Uterus (tissue), 3 donors: ENCODE measurements at regions not wholly inside any gene's neighbourhood (a gene's known extent, or its start where the extent isn't known, plus 50 kb on each side); places are given as distances from the start of the nearest gene placed in this dataset.

Source experiments
- DNase-seq, 2 donors: peaks; one replicate each; pipeline ENCODE4 v3.0.0-alpha.2; 2019 to 2020
- H3K27ac ChIP-seq, 2 donors: fragments of 200-600 bp; sonication (generic); 1 replicate in 1 of 2; 2 replicates in 1 of 2; pipeline ENCODE4 v1.5.1; 2016 to 2018
- H3K27me3 ChIP-seq, 2 donors: fragments of 200-600 bp; sonication (generic); one replicate each; pipeline ENCODE4 v1.5.1; 2018 to 2019; ENCODE audit warnings: control low read depth in 1 of 2
- H3K36me3 ChIP-seq, 2 donors: fragments of 200-600 bp; sonication (generic); one replicate each; pipeline ENCODE4 v1.5.1; 2019; ENCODE audit warnings: control low read depth in 1 of 2
- H3K4me1 ChIP-seq, 2 donors: fragments of 200-600 bp; sonication (generic); one replicate each; pipeline ENCODE4 v1.5.1; 2018 to 2019; ENCODE audit warnings: control low read depth in 1 of 2
- H3K4me3 ChIP-seq, 2 donors: fragments of 200-600 bp; sonication (generic); 1 replicate in 1 of 2; 2 replicates in 1 of 2; pipeline ENCODE4 v1.5.1; 2018 to 2019; ENCODE audit warnings: mild to moderate bottlenecking in 1 of 2
- H3K9me3 ChIP-seq, 2 donors: fragments of 200-600 bp; sonication (generic); one replicate each; pipeline ENCODE4 v1.5.1; 2019; ENCODE audit warnings: control low read depth in 1 of 2
- CTCF ChIP-seq, 4 experiments: fragments of 200-600 bp in 2 of 4; fragments of 450-650 bp in 2 of 4; sonication (generic) in 2 of 4; IDR thresholded peaks; one replicate each; pipeline ENCODE4 v1.5.1; 2016 to 2019; ENCODE audit warnings: antibody characterized with exemption in 4 of 4, mild to moderate bottlenecking in 2 of 4, moderate library complexity in 1 of 4
- POLR2A ChIP-seq, 2 donors: fragments of 450-650 bp; IDR thresholded peaks; one replicate each; pipeline ENCODE4 v1.6.1; 2016; ENCODE audit warnings: antibody characterized with exemption in 2 of 2, mild to moderate bottlenecking in 1 of 2, moderate library complexity in 1 of 2
- intact Hi-C: fragments of 100-400 bp; cut with DNase I; formaldehyde crosslinking; loops from one replicate; pipeline ENCODE4 v1.15.1; 2023; ENCODE audit warnings: low total_unique reads
- donor health status: DM: yes; HTN: yes; CAD: no.

DNA sequence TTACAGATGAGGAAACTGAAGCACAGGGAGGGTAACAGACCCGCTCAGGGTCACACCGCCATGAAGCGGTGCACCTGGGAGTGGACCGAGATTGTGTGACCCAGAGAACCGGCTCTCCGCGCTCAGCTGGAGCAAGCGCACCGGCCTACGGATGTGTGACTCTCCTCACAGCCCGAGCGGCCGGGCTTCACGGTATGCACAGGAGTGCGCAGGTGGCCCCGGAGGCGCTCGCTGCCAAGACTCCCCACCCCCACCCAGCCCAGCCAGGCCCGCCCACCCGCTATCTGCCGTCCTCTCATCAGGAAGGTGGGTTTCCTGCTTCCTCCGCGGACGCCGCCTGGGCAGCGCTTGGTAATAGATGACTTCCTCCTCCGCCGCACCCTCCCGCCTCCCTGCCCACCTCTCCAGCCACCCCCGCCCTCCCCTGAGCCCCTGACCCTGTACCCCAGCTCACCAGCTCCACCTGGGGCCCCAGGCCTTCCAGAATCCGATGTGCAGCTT, 110.7 kb downstream of the NCOR2 start:
- H3K27ac ChIP-seq: peak overlapping the region; percentile 94
- intact Hi-C loops: no loop called here
- peak overlapping the region; percentile 33 for H3K4me3 ChIP-seq
- no peaks in the 10 kb centered on the region for H3K27me3 ChIP-seq
- no peak for DNase-seq
- H3K36me3 ChIP-seq: no peaks in the 10 kb centered on the region
- peaks cover 12 to 48% of the 10 kb centered on the region in 2 donors for H3K4me1 ChIP-seq
- TF ChIP-seq CTCF (IDR thresholded peaks at IDR 0.05) (no peak), POLR2A (IDR thresholded peaks at IDR 0.05) (no peak)
- H3K9me3 ChIP-seq: no peaks in the 10 kb centered on the region

DNA sequence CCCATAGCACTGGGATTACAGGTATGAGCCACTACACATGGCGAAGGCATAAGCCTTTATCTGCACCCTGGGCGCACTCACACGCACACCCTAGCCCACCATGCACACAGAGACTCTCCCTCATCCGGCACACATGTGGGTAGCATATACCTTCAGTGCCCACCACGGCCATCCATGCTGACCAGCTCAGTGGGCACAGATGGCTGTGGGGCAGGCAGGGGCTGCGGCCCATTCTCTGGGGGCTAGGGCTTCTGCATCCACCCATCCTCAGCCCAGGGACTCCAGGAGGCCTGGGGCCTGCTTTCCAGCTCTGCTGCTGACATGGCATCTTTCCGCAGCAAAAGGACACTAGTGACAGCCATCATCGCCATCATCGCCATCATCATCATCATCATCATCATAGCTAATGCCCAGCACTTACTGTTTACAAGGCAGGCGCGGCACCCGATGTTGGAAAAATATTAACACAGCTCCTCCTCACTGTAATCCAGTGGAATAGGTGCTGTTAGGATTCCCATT, 111.2 kb downstream of the NCOR2 start:
- peak overlapping the region in 1 of 2 donors; percentile 33 for H3K4me3 ChIP-seq

GRCh38 chr12:124455336-124455735, 112.1 kb downstream of the NCOR2 start:
- H3K36me3 ChIP-seq: no peaks in the 10 kb centered on the region
- intact Hi-C loops: no loop called here
- H3K4me3 ChIP-seq: no peak overlapping the region
- TF ChIP-seq POLR2A (IDR thresholded peaks at IDR 0.05) (no peak), CTCF (IDR thresholded peaks at IDR 0.05) (no peak)
- peak overlapping the region; percentile 94 for H3K27ac ChIP-seq
- no peaks in the 10 kb centered on the region for H3K27me3 ChIP-seq
- peaks cover 12 to 48% of the 10 kb centered on the region in 2 donors for H3K4me1 ChIP-seq
- DNase-seq: no peak
- H3K9me3 ChIP-seq: no peaks in the 10 kb centered on the region

More for the DNA sequence above, 111.2 kb downstream of the NCOR2 start:
- intact Hi-C loops: no loop called here
- Histone ChIP-seq H3K36me3 (no peaks in the 10 kb centered on the region), H3K9me3 (no peaks in the 10 kb centered on the region), H3K27me3 (no peaks in the 10 kb centered on the region), H3K27ac (peak overlapping the region; percentile 94), H3K4me1 (peaks cover 12 to 48% of the 10 kb centered on the region in 2 donors)
- TF ChIP-seq CTCF (IDR thresholded peaks at IDR 0.05) (no peak), POLR2A (IDR thresholded peaks at IDR 0.05) (no peak)
- no peak for DNase-seq

- H3K27me3 ChIP-seq: no peaks in the 10 kb centered on the region
- peaks cover 12 to 48% of the 10 kb centered on the region in 2 donors for H3K4me1 ChIP-seq
- no peak for TF ChIP-seq CTCF (IDR thresholded peaks at IDR 0.05)
- TF ChIP-seq POLR2A (IDR thresholded peaks at IDR 0.05): no peak
- intact Hi-C loops: no loop called here
- H3K36me3 ChIP-seq: no peaks in the 10 kb centered on the region
- H3K9me3 ChIP-seq: no peaks in the 10 kb centered on the region
- peak overlapping the region; percentile 94 for H3K27ac ChIP-seq
- H3K4me3 ChIP-seq: no peak overlapping the region
- DNase-seq: no peak
Observed at GRCh38 chr12:124454735-124455134, 112.7 kb downstream of the NCOR2 start.

DNA sequence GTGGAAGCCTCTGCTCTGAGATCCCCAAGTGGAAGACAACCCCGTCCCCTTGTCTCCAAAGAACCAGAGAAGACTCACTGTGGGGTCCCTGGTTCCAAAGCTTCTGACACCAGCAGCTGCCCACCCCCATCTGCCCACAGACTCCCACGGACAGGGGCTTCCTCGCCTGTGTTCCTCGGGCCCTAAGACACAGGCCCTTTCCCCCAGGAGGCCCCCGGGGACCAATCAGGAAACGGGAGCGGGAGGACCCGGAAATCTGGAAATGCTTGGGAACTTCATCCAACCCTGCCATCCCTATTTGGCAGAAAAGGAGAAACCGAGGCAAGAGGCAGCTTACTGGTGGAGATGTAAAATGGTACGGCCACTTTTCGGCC, 113.1 kb downstream of the NCOR2 start:
- no peak for TF ChIP-seq POLR2A (IDR thresholded peaks at IDR 0.05)
- no peak overlapping the region for H3K4me3 ChIP-seq
- H3K36me3 ChIP-seq: no peaks in the 10 kb centered on the region
- H3K27ac ChIP-seq: peak overlapping the region; percentile 94
- no peaks in the 10 kb centered on the region for H3K9me3 ChIP-seq
- no peak for DNase-seq
- intact Hi-C loops: no loop called here
- H3K4me1 ChIP-seq: peaks cover 12 to 48% of the 10 kb centered on the region in 2 donors
- H3K27me3 ChIP-seq: no peaks in the 10 kb centered on the region
